T-helper 1 cell (primary cell): ENCODE measurements at regions not wholly inside any gene's neighbourhood (a gene's known extent, or its start where the extent isn't known, plus 50 kb on each side); places are given as distances from the start of the nearest gene placed in this dataset.

ENCODE experiments used
- DNase-seq, 5 donors: peaks; one replicate each; pipeline ENCODE4 v3.0.0-alpha.2; 2012 to 2020

DNA sequence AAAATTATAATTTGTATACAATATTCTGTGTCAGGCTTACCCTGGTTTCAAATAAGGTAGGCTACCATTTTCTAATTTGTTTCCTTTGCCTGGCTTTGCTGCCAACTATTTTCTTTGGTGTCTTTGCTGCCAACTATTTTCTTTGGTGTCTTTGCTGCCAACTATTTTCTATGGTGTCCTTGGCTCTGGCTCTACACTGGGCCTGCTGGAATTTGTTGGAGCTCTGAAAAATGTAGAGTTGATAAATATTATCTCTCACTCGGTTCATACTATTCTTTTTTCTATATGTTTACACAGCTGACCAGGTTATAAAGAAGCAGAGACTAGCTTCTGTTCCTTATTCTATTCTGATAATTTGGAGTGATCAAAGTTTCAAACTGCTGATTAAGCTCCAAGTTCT lies 768.0 kb upstream of the PHF14 start:
- no peak for DNase-seq

DNA sequence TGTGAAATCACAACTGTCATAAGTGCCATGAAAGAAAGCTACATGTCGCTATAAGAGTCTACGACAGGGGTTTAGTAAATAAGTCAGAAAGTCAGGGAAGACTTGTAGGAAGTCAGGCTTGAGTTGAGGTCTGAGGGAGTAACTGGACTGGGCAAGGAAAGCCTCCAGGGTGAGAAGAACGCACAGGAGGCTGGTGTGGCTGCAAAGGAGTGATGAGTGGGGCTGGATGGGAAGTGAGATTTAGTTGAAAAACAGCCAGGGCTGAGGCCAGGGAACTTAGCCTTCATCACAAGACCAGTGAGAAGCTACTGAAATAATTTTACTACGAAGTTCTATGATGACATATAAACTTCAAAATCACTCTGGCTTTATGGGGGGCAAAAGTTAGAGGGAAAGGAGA lies 763.7 kb upstream of the PHF14 start:
- DNase-seq = no peak

- no peak for DNase-seq
Measured at GRCh38 chr7:10211016-10211415, 762.7 kb upstream of the PHF14 start.

DNA sequence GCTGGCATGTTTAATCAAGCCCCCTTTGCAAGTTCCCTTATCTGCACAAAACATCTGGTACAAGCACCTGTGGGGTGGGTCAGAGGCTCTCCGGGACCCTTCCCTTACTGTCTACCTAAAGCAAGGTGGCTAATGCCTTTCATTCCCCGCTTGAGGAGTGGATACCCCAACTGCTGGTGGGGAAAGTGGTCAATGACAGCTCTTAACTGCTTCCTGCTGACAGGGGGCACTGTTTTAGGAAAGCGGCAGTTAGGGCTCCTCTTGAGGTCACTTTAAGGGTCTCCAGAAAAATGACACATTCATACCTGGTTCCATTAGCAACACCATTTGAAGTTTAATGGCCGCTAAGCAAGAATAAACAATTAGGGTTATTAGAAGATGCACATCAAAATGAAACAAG lies 761.8 kb upstream of the PHF14 start:
- no peak for DNase-seq

GRCh38 chr7:10212649-10213048 lies 761.0 kb upstream of the PHF14 start:
- DNase-seq = no peak

DNA sequence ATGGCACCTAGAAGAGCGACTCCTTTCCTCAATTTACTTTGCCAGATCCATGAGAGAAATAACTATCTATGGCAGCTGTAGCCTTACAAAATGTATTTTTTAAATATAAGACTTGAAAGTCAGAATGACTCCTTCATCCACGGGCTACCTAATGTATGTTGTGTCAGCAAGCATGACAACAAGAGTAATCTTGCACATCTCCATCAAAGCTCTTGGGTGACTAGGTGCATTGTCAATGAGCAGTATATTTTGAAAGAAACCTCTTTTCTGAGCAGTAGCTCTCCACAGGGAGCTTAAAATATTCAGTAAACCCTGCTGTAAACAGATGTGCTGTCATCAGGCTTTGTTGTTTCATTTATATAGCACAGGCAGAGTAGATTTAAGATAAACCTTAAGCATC lies 757.2 kb upstream of the PHF14 start:
- DNase-seq = no peak

- DNase-seq = no peak
Measured at GRCh38 chr7:10221084-10221483, 752.6 kb upstream of the PHF14 start.

- no peak for DNase-seq
Measured at GRCh38 chr7:10222976-10223375, 750.7 kb upstream of the PHF14 start.

DNA sequence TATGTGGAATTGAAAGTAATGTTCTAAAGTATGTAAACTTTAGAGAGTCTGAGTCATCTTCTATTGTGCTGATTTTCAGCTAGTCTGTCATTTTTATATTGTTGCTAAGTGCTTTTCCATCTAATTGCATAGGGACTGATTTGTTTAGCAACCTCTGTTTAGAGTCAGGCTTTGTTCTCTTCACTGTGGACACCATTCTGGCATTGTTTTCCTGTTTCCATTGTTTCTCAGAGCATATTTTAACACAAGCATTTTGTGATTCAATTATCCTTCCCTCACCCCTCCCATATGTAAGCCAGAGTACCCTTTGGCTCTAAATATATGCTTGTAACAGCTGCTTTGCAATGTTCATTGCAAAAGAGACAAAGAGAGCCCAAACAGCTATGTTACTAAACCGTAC lies 748.4 kb upstream of the PHF14 start:
- DNase-seq = no peak

DNA sequence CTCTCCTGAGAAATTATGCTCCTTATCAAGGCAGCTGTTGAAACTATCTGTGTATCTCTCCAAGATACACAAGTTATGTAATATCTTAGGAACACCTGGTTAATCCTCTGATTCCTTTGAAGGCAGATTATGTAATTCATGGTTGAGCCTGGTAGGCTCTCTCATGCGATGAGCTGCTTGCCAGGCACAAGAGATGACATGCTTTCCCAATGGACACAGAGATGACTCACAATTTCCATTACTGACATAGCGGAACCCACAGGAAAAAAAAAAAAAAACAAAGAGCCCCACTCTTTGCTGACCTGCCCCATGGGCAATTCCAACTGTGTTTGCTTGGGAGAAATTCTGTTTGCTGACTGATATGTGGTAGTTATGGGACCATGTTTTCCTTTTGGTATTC lies 736.4 kb upstream of the PHF14 start:
- DNase-seq = no peak

DNA sequence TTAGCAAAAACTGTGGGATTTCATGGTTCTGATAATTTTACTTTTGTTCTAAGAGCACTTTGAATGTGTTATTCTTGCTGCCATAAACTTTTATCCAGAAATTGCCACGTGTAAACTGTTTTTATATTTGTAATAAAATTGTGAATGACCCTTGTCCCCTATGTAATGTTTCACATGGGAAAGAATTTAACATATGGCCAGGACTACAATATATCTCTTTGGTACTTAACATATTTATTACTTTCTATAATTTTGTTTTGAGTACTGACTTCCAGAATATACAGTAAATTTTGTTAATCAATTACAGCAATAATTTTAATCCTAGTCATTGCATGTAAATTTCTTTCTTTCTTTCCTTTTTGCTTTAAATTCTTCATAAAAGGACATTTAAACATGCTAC lies 735.0 kb upstream of the PHF14 start:
- no peak for DNase-seq

GRCh38 chr7:10239695-10240345 lies 733.9 kb upstream of the PHF14 start:
- no peak for DNase-seq

DNA sequence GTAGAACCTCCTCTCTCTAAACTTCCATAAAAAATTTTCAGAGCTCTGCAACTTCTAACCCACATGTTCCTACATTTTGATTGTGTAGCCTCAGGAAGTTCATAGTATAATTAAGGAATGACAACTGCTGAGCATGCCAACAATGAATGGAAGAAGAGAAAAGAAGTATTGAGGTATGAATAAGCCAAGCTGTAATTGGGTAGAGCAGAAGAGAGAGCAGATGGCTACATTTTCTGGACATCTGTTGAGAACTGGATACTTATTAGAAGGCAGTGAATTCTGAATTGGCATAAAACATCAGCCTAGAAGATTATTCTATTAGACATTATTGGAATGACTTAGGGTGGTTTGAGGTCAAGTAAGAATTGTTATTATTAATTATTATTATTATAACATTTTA lies 728.3 kb upstream of the PHF14 start:
- DNase-seq = no peak

GRCh38 chr7:10257438-10257837 lies 716.2 kb upstream of the PHF14 start:
- DNase-seq = no peak

GRCh38 chr7:10266976-10267375 lies 706.7 kb upstream of the PHF14 start:
- DNase-seq = no peak

DNA sequence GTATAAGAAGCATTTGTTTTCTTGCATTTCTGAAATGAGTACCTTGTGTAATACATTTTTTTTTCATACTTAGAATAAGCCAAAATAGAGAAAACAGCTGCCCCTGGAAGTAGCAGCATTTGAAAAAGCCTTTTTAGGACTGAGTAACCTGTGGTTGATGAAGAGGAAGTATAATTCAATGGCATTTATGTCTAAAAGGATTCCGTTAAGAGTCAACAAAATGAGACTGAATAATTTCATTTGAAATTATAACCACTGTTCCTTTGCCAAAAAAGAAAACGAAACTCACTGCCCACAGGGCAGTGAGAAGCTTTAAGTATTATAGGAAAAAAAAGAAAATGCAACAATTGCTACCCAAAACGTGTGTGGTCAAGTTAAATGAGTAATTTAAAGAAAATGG lies 705.6 kb upstream of the PHF14 start:
- no peak for DNase-seq

DNA sequence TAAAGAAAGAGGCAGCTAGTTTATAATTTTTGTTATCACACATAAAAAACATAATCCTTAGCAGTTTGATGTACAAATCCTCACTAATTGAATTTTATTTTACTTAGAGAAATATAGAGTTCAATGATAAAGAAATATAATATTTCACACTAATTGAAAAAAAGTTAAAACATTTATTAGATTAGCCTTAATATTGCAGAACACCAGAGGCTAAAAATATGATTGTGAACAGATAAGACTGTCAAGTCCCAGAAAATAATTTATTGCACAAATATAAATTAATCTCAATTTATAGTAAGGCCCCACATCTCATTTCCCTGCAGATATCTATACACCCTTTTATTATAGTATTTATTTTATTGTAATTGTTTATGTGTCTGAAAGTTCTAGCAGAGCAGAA lies 690.8 kb upstream of the PHF14 start:
- no peak for DNase-seq

GRCh38 chr7:10284001-10284400 lies 689.7 kb upstream of the PHF14 start:
- DNase-seq = no peak

- no peak for DNase-seq
Measured at GRCh38 chr7:10299384-10299783, 674.3 kb upstream of the PHF14 start.

GRCh38 chr7:10300577-10300976 lies 673.1 kb upstream of the PHF14 start:
- no peak for DNase-seq

- no peak for DNase-seq
Measured at GRCh38 chr7:10308276-10308675, 665.4 kb upstream of the PHF14 start.

DNA sequence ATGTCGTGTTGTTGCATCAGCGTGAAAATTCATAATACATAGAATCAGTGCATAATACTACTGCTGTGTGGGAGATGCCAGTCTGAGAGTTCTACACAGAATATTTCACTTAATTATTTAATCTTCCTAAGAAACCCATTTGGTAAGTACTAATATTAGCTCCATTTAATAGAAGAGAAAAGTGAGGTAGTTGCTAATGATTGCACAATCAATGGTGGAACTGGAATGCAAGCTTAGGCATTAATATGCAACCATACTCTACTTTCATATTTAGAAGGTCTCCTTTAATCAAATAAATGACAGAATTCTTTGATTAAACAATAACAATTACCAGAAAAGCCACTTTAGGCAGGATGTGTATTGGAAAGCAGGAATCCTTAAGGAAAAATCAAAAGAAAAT lies 660.7 kb upstream of the PHF14 start:
- DNase-seq = no peak

- no peak for DNase-seq
Measured at GRCh38 chr7:10315881-10316280, 657.8 kb upstream of the PHF14 start.

- no peak for DNase-seq
Measured at GRCh38 chr7:10316488-10316887, 657.2 kb upstream of the PHF14 start.

- DNase-seq = no peak
Measured at GRCh38 chr7:10325395-10325794, 648.3 kb upstream of the PHF14 start.

GRCh38 chr7:10343108-10343507 lies 630.6 kb upstream of the PHF14 start:
- no peak for DNase-seq
